K562 (cell line): ENCODE measurements at regions not wholly inside any gene's neighbourhood (a gene's known extent, or its start where the extent isn't known, plus 50 kb on each side); places are given as distances from the start of the nearest gene placed in this dataset.

Source experiments
- ATF1 ChIP-seq, 2 experiments: fragments of 450-650 bp in 1 of 2; IDR thresholded peaks; 2 replicates each; pipeline ENCODE4 v1.6.1; 2016; ENCODE audit warnings: missing compliant biosample characterization in 1 of 2, missing genetic modification characterization in 1 of 2
- CBFA2T3 ChIP-seq: fragments of 450-650 bp; IDR thresholded peaks from 2 replicates; pipeline ENCODE4 v1.6.1; 2017
- FOXJ2 ChIP-seq: fragments of 200-800 bp; sonication (Bioruptor generic); IDR thresholded peaks from 2 replicates; pipeline ENCODE4 v1.6.1; 2016; ENCODE audit warnings: missing genetic modification characterization, missing compliant biosample characterization
- HSF4 ChIP-seq: fragments of 250-450 bp; sonication (Bioruptor Pico); IDR thresholded peaks from 2 replicates; pipeline ENCODE4 v2.1.2; 2022; ENCODE audit warnings: mild to moderate bottlenecking, moderate library complexity, borderline replicate concordance
- KLF10 ChIP-seq: fragments of 250-450 bp; sonication (Bioruptor Pico); IDR thresholded peaks from 2 replicates; pipeline ENCODE4 v1.6.1; 2021; ENCODE audit warnings: matching md5 sums
- MAFK ChIP-seq: IDR thresholded peaks from 2 replicates; pipeline ENCODE4 v1.6.1; 2011; ENCODE audit warnings: low read length, improper control_type of control experiment
- MBD2 ChIP-seq: sonication (generic); IDR thresholded peaks from 2 replicates; pipeline ENCODE4 v1.6.1; 2016; ENCODE audit warnings: low read depth, borderline replicate concordance
- MEF2D ChIP-seq: conservative IDR thresholded peaks from 2 replicates; pipeline ENCODE4 v1.6.1; 2016; ENCODE audit warnings: low read depth, missing genetic modification characterization, missing compliant biosample characterization
- NEUROD1 ChIP-seq: fragments of 150-350 bp; IDR thresholded peaks from 2 replicates; pipeline ENCODE4 v1.6.1; 2014; ENCODE audit warnings: borderline replicate concordance, low read length, low read depth; ENCODE audit not compliant: partially characterized antibody
- SIX5 ChIP-seq, 2 experiments: IDR thresholded peaks; 2 replicates each; pipeline ENCODE4 v1.6.1; 2011; ENCODE audit warnings: low read length in 2 of 2, borderline replicate concordance in 1 of 2, low read depth in 1 of 2, mild to moderate bottlenecking in 1 of 2, moderate library complexity in 1 of 2; ENCODE audit not compliant: insufficient read depth in 1 of 2
- SMARCC2 ChIP-seq: fragments of 450-650 bp; IDR thresholded peaks from 2 replicates; pipeline ENCODE4 v1.6.1; 2017; ENCODE audit warnings: antibody characterized with exemption, moderate library complexity, mild to moderate bottlenecking, low read depth
- ZBTB26 ChIP-seq: fragments of 450-650 bp; formaldehyde crosslinking; IDR thresholded peaks from 2 replicates; pipeline ENCODE4 v1.4.0; 2022; ENCODE audit warnings: missing genetic modification characterization
- ZNF197 ChIP-seq: fragments of 200-800 bp; sonication (Bioruptor generic); IDR thresholded peaks from 2 replicates; pipeline ENCODE4 v1.6.1; 2016; ENCODE audit warnings: low read depth, missing genetic modification characterization, missing compliant biosample characterization
- ZNF518B ChIP-seq: fragments of 250-450 bp; sonication (Bioruptor Pico); IDR thresholded peaks from 2 replicates; pipeline ENCODE4 v1.5.0; 2021; ENCODE audit warnings: mild to moderate bottlenecking, moderate library complexity
- ZNF644 ChIP-seq: fragments of 200-800 bp; sonication (Bioruptor generic); IDR thresholded peaks from 2 replicates; pipeline ENCODE4 v1.6.1; 2016; ENCODE audit warnings: low read depth, missing genetic modification characterization, missing compliant biosample characterization
- TF ChIP-seq, protein P1 (sequence below): sonication (generic); formaldehyde crosslinking; IDR thresholded peaks from 2 replicates; pipeline ENCODE4 v1.8.1; 2023; ENCODE audit warnings: mild to moderate bottlenecking, missing genetic modification reagents
- TF ChIP-seq, protein P2 (sequence below): sonication (generic); formaldehyde crosslinking; IDR thresholded peaks from 2 replicates; pipeline ENCODE4 v1.8.0; 2022; ENCODE audit warnings: mild to moderate bottlenecking, missing genetic modification reagents, borderline replicate concordance

- TF ChIP-seq, protein P1, sequence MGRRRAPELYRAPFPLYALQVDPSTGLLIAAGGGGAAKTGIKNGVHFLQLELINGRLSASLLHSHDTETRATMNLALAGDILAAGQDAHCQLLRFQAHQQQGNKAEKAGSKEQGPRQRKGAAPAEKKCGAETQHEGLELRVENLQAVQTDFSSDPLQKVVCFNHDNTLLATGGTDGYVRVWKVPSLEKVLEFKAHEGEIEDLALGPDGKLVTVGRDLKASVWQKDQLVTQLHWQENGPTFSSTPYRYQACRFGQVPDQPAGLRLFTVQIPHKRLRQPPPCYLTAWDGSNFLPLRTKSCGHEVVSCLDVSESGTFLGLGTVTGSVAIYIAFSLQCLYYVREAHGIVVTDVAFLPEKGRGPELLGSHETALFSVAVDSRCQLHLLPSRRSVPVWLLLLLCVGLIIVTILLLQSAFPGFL (CRISPR knock-in tag), result no peak
- TF ChIP-seq ZNF644 (tag), result no peak
- TF ChIP-seq FOXJ2 (tag), result no peak
- TF ChIP-seq KLF10 (CRISPR knock-in tag), result no peak
- no peak for TF ChIP-seq HSF4 (CRISPR knock-in tag)
- no peak for TF ChIP-seq ATF1 (CRISPR knock-in tag; IDR thresholded peaks at IDR 0.05)
- TF ChIP-seq ATF1 (tag; IDR thresholded peaks at IDR 0.05), result peak; percentile 60
- TF ChIP-seq, protein P2, sequence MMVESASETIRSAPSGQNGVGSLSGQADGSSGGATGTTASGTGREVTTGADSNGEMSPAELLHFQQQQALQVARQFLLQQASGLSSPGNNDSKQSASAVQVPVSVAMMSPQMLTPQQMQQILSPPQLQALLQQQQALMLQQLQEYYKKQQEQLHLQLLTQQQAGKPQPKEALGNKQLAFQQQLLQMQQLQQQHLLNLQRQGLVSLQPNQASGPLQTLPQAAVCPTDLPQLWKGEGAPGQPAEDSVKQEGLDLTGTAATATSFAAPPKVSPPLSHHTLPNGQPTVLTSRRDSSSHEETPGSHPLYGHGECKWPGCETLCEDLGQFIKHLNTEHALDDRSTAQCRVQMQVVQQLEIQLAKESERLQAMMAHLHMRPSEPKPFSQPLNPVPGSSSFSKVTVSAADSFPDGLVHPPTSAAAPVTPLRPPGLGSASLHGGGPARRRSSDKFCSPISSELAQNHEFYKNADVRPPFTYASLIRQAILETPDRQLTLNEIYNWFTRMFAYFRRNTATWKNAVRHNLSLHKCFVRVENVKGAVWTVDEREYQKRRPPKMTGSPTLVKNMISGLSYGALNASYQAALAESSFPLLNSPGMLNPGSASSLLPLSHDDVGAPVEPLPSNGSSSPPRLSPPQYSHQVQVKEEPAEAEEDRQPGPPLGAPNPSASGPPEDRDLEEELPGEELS (CRISPR knock-in tag), result no peak
- TF ChIP-seq ZNF197 (CRISPR knock-in tag), result no peak
- TF ChIP-seq MAFK, result no peak
- no peak for TF ChIP-seq SIX5 (IDR thresholded peaks at IDR 0.05; ENCODE audit: borderline replicate concordance in 1 of 2, insufficient read depth in 1 of 2, low read depth in 1 of 2, low read length in 2 of 2)
- no peak for TF ChIP-seq SMARCC2
- TF ChIP-seq NEUROD1, result no peak
- TF ChIP-seq ZBTB26, result no peak
- TF ChIP-seq MEF2D (tag), result no peak
- TF ChIP-seq ZNF518B, result no peak
- TF ChIP-seq CBFA2T3, result no peak
- no peak for TF ChIP-seq MBD2
These were observed 170.2 kb downstream of the BRD1 start (continued) for GRCh38 chr22:49657275-49657973.
